ENCODE measurements at regions not wholly inside any gene's neighbourhood (a gene's known extent, or its start where the extent isn't known, plus 50 kb on each side); places are given as distances from the start of the nearest gene placed in this dataset.

DNA sequence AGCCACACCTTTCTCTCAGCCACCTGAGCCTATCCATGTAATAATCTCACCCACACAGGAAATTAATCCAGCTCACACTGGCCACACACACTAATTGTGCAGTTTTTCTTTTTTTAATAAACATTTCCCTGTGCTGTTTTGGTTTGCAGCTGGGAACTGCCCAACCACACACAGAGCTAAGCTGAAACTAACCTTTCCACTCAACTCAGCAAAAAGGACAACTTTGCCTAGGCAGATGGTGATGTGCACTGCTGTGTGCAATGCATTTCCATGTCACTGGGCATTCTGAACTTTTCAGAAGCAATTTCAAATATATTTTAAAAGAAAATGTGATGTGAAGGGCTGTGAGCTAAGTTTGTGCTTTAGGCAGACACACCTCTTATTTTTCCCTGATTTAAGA, 70.0 kb upstream of the TLL1 start:
- TF ChIP-seq POLR2AphosphoS5 (IDR thresholded peaks at IDR 0.05; ENCODE audit: borderline replicate concordance, low read depth, low read length) (no peak), EZH2 (IDR thresholded peaks at IDR 0.05) (no peak), FOXP2 (optimal IDR thresholded peaks at IDR 0.05; ENCODE audit: control extremely low read depth, extremely low read length, insufficient read depth) (no peak)
